ENCODE measurements at regions not wholly inside any gene's neighbourhood (a gene's known extent, or its start where the extent isn't known, plus 50 kb on each side); places are given as distances from the start of the nearest gene placed in this dataset.
A peak's percentile ranks its signal among the peaks of the same experiment; 100 is the strongest.

GRCh38 chr1:2911421-2912178, 109.7 kb upstream of the ACTRT2 start:
- DNase-seq, result no peak
- in situ Hi-C loops (cut with MboI; ENCODE audit: low pct_unique_long_range_greater_than_20kb, low sequenced_read_pairs), result no loop called here

GRCh38 chr1:2912424-2913061, 108.7 kb upstream of the ACTRT2 start:
- in situ Hi-C loops (cut with MboI; ENCODE audit: low pct_unique_long_range_greater_than_20kb, low sequenced_read_pairs), result no loop called here
- DNase-seq, result no peak

GRCh38 chr1:2913091-2913490, 108.2 kb upstream of the ACTRT2 start:
- no peak for DNase-seq
- in situ Hi-C loops (cut with MboI; ENCODE audit: low pct_unique_long_range_greater_than_20kb, low sequenced_read_pairs), result no loop called here

- in situ Hi-C loops (cut with MboI; ENCODE audit: low pct_unique_long_range_greater_than_20kb, low sequenced_read_pairs), result no loop called here
- no peak for DNase-seq
These were observed 106.6 kb upstream of the ACTRT2 start for GRCh38 chr1:2914702-2915101.

GRCh38 chr1:2916153-2916552, 105.1 kb upstream of the ACTRT2 start:
- in situ Hi-C loops (cut with MboI; ENCODE audit: low pct_unique_long_range_greater_than_20kb, low sequenced_read_pairs), result no loop called here

GRCh38 chr1:2916706-2917105, 104.6 kb upstream of the ACTRT2 start:
- in situ Hi-C loops (cut with MboI; ENCODE audit: low pct_unique_long_range_greater_than_20kb, low sequenced_read_pairs), result no loop called here

More at GRCh38 chr1:2916153-2916552, 105.1 kb upstream of the ACTRT2 start:
- DNase-seq, result no peak

GRCh38 chr1:2917284-2917683, 104.0 kb upstream of the ACTRT2 start:
- DNase-seq, result no peak
- in situ Hi-C loops (cut with MboI; ENCODE audit: low pct_unique_long_range_greater_than_20kb, low sequenced_read_pairs), result no loop called here

More at GRCh38 chr1:2916706-2917105, 104.6 kb upstream of the ACTRT2 start:
- DNase-seq, result no peak

GRCh38 chr1:2918441-2918840, 102.8 kb upstream of the ACTRT2 start:
- DNase-seq, result no peak
- in situ Hi-C loops (cut with MboI; ENCODE audit: low pct_unique_long_range_greater_than_20kb, low sequenced_read_pairs), result no loop called here

GRCh38 chr1:2919841-2920240, 101.4 kb upstream of the ACTRT2 start:
- in situ Hi-C loops (cut with MboI; ENCODE audit: low pct_unique_long_range_greater_than_20kb, low sequenced_read_pairs), result no loop called here

GRCh38 chr1:2920421-2921015, 100.7 kb upstream of the ACTRT2 start:
- in situ Hi-C loops (cut with MboI; ENCODE audit: low pct_unique_long_range_greater_than_20kb, low sequenced_read_pairs), result no loop called here
- DNase-seq, result no peak

More at GRCh38 chr1:2919841-2920240, 101.4 kb upstream of the ACTRT2 start:
- no peak for DNase-seq

GRCh38 chr1:2921970-2922686, 99.1 kb upstream of the ACTRT2 start:
- in situ Hi-C loops (cut with MboI; ENCODE audit: low pct_unique_long_range_greater_than_20kb, low sequenced_read_pairs), result no loop called here
- DNase-seq, result peak; percentile 1

- in situ Hi-C loops (cut with MboI; ENCODE audit: low pct_unique_long_range_greater_than_20kb, low sequenced_read_pairs), result no loop called here
These were observed 97.9 kb upstream of the ACTRT2 start for GRCh38 chr1:2923351-2923750.

GRCh38 chr1:2925291-2925690, 96.0 kb upstream of the ACTRT2 start:
- in situ Hi-C loops (cut with MboI; ENCODE audit: low pct_unique_long_range_greater_than_20kb, low sequenced_read_pairs), result no loop called here
- no peak for DNase-seq

More at GRCh38 chr1:2923351-2923750, 97.9 kb upstream of the ACTRT2 start:
- DNase-seq, result no peak

GRCh38 chr1:2925918-2926317, 95.3 kb upstream of the ACTRT2 start:
- in situ Hi-C loops (cut with MboI; ENCODE audit: low pct_unique_long_range_greater_than_20kb, low sequenced_read_pairs), result no loop called here
- DNase-seq, result no peak

- in situ Hi-C loops (cut with MboI; ENCODE audit: low pct_unique_long_range_greater_than_20kb, low sequenced_read_pairs), result no loop called here
- DNase-seq, result no peak
These were observed 94.7 kb upstream of the ACTRT2 start for GRCh38 chr1:2926447-2927055.

- in situ Hi-C loops (cut with MboI; ENCODE audit: low pct_unique_long_range_greater_than_20kb, low sequenced_read_pairs), result no loop called here
These were observed 93.6 kb upstream of the ACTRT2 start for GRCh38 chr1:2927393-2928360.

GRCh38 chr1:2928366-2929325, 92.6 kb upstream of the ACTRT2 start:
- in situ Hi-C loops (cut with MboI; ENCODE audit: low pct_unique_long_range_greater_than_20kb, low sequenced_read_pairs), result no loop called here
- no peak for DNase-seq

More at GRCh38 chr1:2927393-2928360, 93.6 kb upstream of the ACTRT2 start:
- DNase-seq, result no peak
